ENCODE measurements at regions not wholly inside any gene's neighbourhood (a gene's known extent, or its start where the extent isn't known, plus 50 kb on each side); places are given as distances from the start of the nearest gene placed in this dataset.

DNA sequence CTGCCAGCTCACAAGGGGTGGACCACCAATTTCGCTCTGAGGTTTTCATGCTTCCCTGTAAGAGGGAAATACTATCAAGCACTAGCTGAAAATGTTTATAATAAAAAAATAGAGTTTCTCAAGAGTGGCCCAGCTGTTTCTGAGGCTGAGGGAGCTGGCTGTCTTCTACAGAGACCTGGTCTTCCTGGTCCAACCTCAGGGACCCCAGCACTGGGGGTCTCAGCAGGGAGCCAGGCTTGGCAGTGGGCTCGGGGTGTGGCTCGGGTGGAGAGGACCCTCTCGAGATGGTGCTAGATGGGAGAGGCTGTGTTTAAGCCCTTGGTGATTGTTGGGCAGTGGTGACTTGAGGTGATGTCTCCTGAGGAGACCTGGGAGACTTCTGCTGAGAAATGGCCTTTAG lies 87.3 kb upstream of the SHH start:
- no peak overlapping the region for H3K27ac ChIP-seq
- TF ChIP-seq, protein P1, sequence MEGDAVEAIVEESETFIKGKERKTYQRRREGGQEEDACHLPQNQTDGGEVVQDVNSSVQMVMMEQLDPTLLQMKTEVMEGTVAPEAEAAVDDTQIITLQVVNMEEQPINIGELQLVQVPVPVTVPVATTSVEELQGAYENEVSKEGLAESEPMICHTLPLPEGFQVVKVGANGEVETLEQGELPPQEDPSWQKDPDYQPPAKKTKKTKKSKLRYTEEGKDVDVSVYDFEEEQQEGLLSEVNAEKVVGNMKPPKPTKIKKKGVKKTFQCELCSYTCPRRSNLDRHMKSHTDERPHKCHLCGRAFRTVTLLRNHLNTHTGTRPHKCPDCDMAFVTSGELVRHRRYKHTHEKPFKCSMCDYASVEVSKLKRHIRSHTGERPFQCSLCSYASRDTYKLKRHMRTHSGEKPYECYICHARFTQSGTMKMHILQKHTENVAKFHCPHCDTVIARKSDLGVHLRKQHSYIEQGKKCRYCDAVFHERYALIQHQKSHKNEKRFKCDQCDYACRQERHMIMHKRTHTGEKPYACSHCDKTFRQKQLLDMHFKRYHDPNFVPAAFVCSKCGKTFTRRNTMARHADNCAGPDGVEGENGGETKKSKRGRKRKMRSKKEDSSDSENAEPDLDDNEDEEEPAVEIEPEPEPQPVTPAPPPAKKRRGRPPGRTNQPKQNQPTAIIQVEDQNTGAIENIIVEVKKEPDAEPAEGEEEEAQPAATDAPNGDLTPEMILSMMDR (conservative IDR thresholded peaks at IDR 0.05): no peak
- no peak for TF ChIP-seq ZFX (IDR thresholded peaks at IDR 0.05)

DNA sequence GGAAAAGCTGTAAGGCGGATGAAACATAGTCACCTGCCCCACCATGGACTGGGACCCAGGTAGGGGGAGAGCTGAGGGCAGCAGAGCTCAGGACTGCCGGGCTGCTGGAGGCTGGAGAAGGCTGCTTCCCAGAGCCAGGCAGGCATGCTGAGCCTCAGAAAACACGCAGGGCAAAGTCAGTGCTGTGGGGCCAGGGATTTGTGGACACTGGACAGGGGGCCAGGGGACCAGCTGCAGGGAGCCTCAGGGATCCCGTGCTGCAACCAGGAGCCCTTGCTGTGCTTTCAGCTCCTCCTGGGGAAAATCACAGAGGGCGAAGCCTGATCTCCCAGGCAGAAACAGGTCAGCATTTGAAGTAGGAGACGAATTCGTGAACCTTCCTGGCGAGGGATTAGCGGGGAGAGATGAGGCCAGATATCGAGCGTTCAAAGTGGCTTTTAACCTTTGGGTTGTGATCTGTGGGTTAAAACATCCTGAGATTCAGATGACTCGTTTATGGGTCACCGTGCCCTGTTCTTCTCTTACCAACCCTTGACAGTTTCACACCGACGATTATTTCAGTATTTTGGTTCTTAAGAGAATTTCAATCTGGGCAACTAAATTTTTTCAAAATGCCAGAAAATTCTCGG lies 85.6 kb upstream of the SHH start:
- H3K27ac ChIP-seq: no peak overlapping the region
- TF ChIP-seq ZFX (IDR thresholded peaks at IDR 0.05): no peak
- TF ChIP-seq, protein P1 (conservative IDR thresholded peaks at IDR 0.05): no peak

DNA sequence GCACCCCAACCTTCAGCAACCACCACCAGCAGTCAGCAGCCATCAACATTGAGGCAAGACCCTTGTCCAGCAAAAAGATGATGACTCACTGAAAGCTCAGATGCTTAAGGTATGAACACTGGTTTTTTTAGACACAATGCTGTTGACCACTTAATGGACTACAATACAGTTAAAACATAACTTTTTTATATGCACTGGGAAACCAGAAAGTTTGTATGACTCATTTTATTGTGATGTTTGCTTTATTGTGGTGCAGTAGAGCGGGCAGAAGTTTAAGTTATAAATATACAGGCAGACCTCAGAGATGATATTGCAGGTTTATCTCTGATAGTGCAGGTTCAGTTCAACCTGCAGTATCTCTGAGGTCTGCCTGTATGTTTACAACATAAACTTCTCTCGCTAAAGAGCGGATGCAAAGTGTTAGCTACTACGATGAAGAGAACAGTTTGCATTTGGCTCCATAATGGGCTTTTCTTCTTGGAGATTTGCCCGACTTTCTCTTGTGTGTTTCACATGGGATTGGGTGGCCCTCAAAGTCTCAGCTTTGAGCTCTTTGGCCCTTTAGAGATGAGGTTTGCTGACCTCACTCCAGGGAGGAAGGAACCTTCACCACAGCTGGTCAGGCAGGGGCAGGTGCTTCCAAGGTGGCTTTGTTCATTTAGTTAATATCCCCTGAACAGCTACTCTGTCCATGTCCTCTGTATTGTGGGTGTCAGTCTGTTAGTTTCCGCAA lies 84.4 kb upstream of the SHH start:
- no peak for TF ChIP-seq ZFX (IDR thresholded peaks at IDR 0.05)
- TF ChIP-seq, protein P1 (conservative IDR thresholded peaks at IDR 0.05): no peak
- H3K27ac ChIP-seq: no peak overlapping the region

DNA sequence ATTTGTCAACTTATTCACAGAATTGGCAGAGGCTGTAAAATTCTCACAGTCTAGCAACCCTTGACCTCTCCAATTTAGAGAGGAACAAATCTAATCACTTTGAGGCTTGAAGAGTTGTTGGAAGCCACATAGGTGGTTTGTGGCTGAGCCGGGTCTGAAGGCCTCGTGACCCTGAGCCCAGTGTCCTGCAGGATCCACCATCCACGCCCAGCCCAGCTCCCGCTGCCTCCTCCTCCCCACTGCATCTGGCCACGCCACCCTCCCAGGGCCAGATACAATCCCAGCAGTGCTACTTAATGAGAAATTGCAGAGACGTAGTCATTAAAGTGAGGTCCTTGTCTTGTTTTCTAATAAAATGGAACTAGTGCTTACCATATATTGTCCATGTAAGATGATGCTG lies 81.4 kb upstream of the SHH start:
- H3K27ac ChIP-seq: no peak overlapping the region
- TF ChIP-seq, protein P1 (conservative IDR thresholded peaks at IDR 0.05): no peak
- no peak for TF ChIP-seq ZFX (IDR thresholded peaks at IDR 0.05)

DNA sequence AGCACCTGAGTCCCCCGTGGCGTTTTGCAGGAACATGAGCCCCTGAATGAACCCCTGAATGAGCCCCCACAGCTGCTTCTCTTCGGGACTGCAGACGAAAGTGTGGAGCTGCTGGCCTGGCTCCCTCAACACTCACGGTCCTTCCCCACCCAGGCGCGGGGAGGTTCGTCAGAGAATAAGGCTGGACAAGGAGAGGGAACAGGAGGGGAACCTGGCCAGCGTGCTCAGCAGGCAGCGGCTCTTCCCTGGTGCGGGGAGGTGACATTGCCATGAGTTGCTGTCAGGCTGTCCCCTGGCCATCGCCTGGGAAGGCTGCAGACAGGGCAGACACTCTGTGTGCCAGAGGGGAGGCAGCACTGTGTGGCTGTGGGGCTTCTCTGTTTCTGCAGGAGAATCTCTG lies 80.9 kb upstream of the SHH start:
- TF ChIP-seq ZFX (IDR thresholded peaks at IDR 0.05): no peak
- TF ChIP-seq, protein P1 (conservative IDR thresholded peaks at IDR 0.05): no peak
- H3K27ac ChIP-seq: no peak overlapping the region

DNA sequence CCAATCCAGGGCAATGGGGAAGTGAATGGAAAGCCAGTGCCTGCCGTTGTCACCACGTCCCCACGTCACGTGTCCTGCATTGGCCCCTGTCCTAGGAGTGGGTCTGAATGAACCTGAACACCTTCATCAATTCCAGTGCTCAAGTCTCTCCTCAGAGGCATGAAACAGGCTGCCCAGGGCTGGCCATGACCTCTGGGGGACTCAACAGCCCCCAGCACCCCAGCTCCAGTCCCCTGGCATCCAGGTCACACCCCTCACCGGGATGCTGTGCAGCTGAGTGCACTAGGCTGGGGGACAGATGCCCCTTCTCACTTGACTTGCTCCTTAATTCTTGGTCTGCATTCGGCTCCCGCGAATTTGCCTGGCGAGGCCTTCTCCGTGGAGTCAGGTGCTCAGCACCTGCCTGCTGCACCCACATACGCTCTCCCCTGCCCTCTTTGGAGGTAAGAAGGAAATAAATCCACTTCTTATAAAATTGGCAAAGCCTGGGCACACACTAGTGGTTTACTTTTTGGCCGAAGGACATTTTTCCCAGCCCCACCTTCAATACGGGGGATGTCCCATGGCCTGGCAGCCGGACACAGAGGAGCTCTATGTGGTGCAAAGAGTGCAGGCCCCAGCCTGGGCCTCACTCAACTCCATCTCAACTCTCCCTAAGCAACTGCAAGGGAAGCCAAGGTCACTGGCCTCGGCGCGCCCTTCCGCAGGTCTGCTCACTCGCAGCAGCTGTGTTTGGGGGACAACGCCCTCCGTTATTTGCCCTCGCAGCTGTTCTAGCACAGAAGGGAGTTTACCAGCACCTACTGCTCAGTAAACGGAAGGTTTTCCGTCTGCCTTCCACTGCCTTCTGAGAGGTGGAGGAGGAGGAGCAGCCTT lies 77.6 kb upstream of the SHH start:
- TF ChIP-seq, protein P1 (conservative IDR thresholded peaks at IDR 0.05): no peak
- no peak for TF ChIP-seq ZFX (IDR thresholded peaks at IDR 0.05)
- H3K27ac ChIP-seq: no peak overlapping the region

DNA sequence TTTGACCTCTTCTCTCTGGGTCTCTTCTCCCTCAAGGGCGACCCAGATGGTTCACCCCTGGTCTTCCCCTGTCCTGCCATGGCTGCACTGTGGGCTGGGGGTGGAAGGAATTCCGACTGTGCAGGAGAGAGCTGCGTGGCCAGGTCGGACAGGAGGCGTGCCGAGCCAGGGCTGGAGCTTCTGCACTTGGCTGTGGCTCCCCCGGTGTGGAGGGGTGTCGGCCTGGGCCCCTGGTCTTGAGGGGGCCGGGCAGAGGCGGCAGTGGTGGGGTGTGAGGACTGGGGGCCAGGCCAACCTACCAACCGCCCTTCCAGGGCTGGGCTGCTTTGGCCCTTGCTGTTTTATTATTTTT lies 74.9 kb upstream of the SHH start:
- TF ChIP-seq, protein P1 (conservative IDR thresholded peaks at IDR 0.05): no peak
- no peak for TF ChIP-seq ZFX (IDR thresholded peaks at IDR 0.05)
- H3K27ac ChIP-seq: no peak overlapping the region

All from C4-2B (cell line).